B cell (primary cell): ENCODE measurements at regions not wholly inside any gene's neighbourhood (a gene's known extent, or its start where the extent isn't known, plus 50 kb on each side); places are given as distances from the start of the nearest gene placed in this dataset.

Experiments
- ATAC-seq: fragments of 200-7000 bp; cut with Tn5 transposase; one replicate; pipeline ENCODE4 v1.10.0; 2021; ENCODE audit warnings: low read depth, mild to moderate bottlenecking, moderate number of reproducible peaks, moderate library complexity
- CTCF ChIA-PET: fragments of 350-600 bp; sonication (Branson Sonifier 250); formaldehyde crosslinking; loops from one replicate; lab custom pipeline; 2021; ENCODE audit warnings: antibody characterized with exemption, inconsistent platforms; lab: Charles Lee
- POLR2A ChIA-PET: fragments of 350-600 bp; sonication (Branson Sonifier 250); formaldehyde crosslinking; loops from one replicate; lab custom pipeline; 2021; ENCODE audit warnings: antibody characterized with exemption; lab: Charles Lee
- DNase-seq: peaks from one replicate; pipeline ENCODE4 v3.0.0; 2013
- H2AFZ ChIP-seq: 2 replicates; pipeline ENCODE4 v1.6.1; 2012; ENCODE audit warnings: mild to moderate bottlenecking, low read depth, low read length; ENCODE audit not compliant: insufficient read depth, poor library complexity, severe bottlenecking
- H3K27ac ChIP-seq, 2 donors: 1 replicate in 1 of 2; 2 replicates in 1 of 2; pipeline ENCODE4 v1.5.1; 2012 to 2013; ENCODE audit warnings: low read length in 2 of 2, mild to moderate bottlenecking in 2 of 2, moderate library complexity in 1 of 2
- H3K27me3 ChIP-seq, 4 experiments: fragments of 200-600 bp in 1 of 4; sonication (generic) in 1 of 4; replicated peaks in 1 of 4; 1 replicate in 2 of 4; 2 replicates in 2 of 4; pipeline versions ENCODE4 v1.6.1 to v1.7.0; 2013 to 2016; ENCODE audit warnings: low read length in 3 of 4, mild to moderate bottlenecking in 2 of 4, mixed read lengths in 1 of 4, moderate library complexity in 1 of 4; ENCODE audit not compliant: insufficient read depth in 4 of 4, control insufficient read depth in 3 of 4; ENCODE audit errors: control extremely low read depth in 1 of 4
- H3K36me3 ChIP-seq, 2 experiments: replicated peaks in 1 of 2; 1 replicate in 1 of 2; 2 replicates in 1 of 2; pipeline versions ENCODE4 v1.6.1 to v1.7.1; 2013; ENCODE audit warnings: low read length in 1 of 2; ENCODE audit not compliant: insufficient read depth in 2 of 2, control insufficient read depth in 1 of 2; ENCODE audit errors: control extremely low read depth in 1 of 2, extremely low read depth in 1 of 2
- H3K4me1 ChIP-seq, 2 donors: fragments of 200-600 bp in 1 of 2; sonication (generic) in 1 of 2; 1 replicate in 1 of 2; 2 replicates in 1 of 2; pipeline versions ENCODE4 v1.5.1 to v1.6.1; 2013 to 2017; ENCODE audit warnings: low read length in 2 of 2; ENCODE audit not compliant: control insufficient read depth in 2 of 2, insufficient read depth in 2 of 2
- H3K4me2 ChIP-seq: replicated peaks from 2 replicates; pipeline ENCODE3; 2012; ENCODE audit warnings: mild to moderate bottlenecking, low read depth, low read length; ENCODE audit not compliant: poor library complexity, severe bottlenecking
- H3K4me3 ChIP-seq, 5 experiments: fragments of 200-600 bp in 1 of 5; sonication (generic) in 1 of 5; 1 replicate in 3 of 5; 2 replicates in 2 of 5; pipeline versions ENCODE4 v1.5.1 to v1.7.0; 2011 to 2016; ENCODE audit warnings: low read length in 4 of 5, mild to moderate bottlenecking in 4 of 5, low read depth in 2 of 5, control low read depth in 1 of 5, moderate library complexity in 1 of 5; ENCODE audit not compliant: insufficient read depth in 1 of 5; ENCODE audit errors: control extremely low read depth in 1 of 5, extremely low read depth in 1 of 5
- H3K79me2 ChIP-seq: fragments of 200-600 bp; sonication (generic); one replicate; pipeline ENCODE4 v1.6.0; 2016; ENCODE audit warnings: low read length; ENCODE audit not compliant: control insufficient read depth, insufficient read depth
- H3K9ac ChIP-seq: fragments of 200-600 bp; sonication (generic); 2 replicates; pipeline ENCODE4 v1.6.1; 2017; ENCODE audit warnings: mild to moderate bottlenecking, low read length, moderate library complexity
- H3K9me3 ChIP-seq, 3 donors: one replicate each; pipeline versions ENCODE4 v1.6.1 to v1.7.1; 2013; ENCODE audit warnings: low read length in 2 of 3; ENCODE audit not compliant: control insufficient read depth in 2 of 3, insufficient read depth in 1 of 3; ENCODE audit errors: control extremely low read depth in 1 of 3
- H4K20me1 ChIP-seq: 2 replicates; pipeline ENCODE4 v1.6.0; 2012; ENCODE audit warnings: mild to moderate bottlenecking, low read length; ENCODE audit not compliant: insufficient read depth, control insufficient read depth, poor library complexity, severe bottlenecking
- H3K27ac Mint-ChIP-seq: one replicate; pipeline ENCODE4 v1.8.0; 2021; ENCODE audit warnings: mixed read lengths
- H3K27me3 Mint-ChIP-seq: one replicate; pipeline ENCODE4 v1.8.0; 2021; ENCODE audit warnings: mixed read lengths
- H3K4me1 Mint-ChIP-seq: one replicate; pipeline ENCODE4 v1.8.0; 2021; ENCODE audit warnings: mixed read lengths
- H3K4me3 Mint-ChIP-seq: one replicate; pipeline ENCODE4 v1.8.0; 2021; ENCODE audit warnings: mixed read lengths
- H3K9me3 Mint-ChIP-seq: one replicate; pipeline ENCODE4 v1.8.0; 2022; ENCODE audit warnings: mixed read lengths; ENCODE audit not compliant: insufficient read depth
- EZH2 ChIP-seq: IDR thresholded peaks from 2 replicates; pipeline ENCODE4 v1.6.1; 2012; ENCODE audit warnings: borderline replicate concordance, low read depth, mild to moderate bottlenecking, moderate library complexity, low read length; ENCODE audit not compliant: insufficient read depth, poor library complexity, severe bottlenecking
- WGBS: methylation state at CpG from one replicate; pipeline ENCODE4 v1.1.5; 2013; ENCODE audit warnings: missing lambda C conversion rate; ENCODE audit not compliant: insufficient coverage; 5-methylcytosine and 5-hydroxymethylcytosine counted together
- intact Hi-C: fragments of 100-400 bp; cut with micrococcal nuclease; formaldehyde crosslinking; loops from one replicate; pipeline ENCODE4 v1.10.0; 2022
- TF ChIP-seq, protein P1 (sequence below): fragments of 200-600 bp; IDR thresholded peaks from one replicate; pipeline ENCODE4 v1.8.0; 2022; ENCODE audit warnings: antibody characterized with exemption, mild to moderate bottlenecking

GRCh38 chr1:232737917-232738316 is 67.3 kb upstream of the MAP10 start:
- Histone ChIP-seq H3K9me3 (peaks cover 0 to 1% (median 0%) of the 10 kb centered on the region in 3 donors), H3K4me3 (no peak overlapping the region), H2AFZ (no peak overlapping the region), H3K27me3 (no peaks in the 10 kb centered on the region), H3K36me3 (no peaks in the 10 kb centered on the region), H3K4me1 (no peaks in the 10 kb centered on the region), H3K4me2 (no peak overlapping the region), H3K79me2 (no peaks in the 10 kb centered on the region), H4K20me1 (no peaks in the 10 kb centered on the region), H3K9ac (no peak overlapping the region), H3K27ac (no peak overlapping the region)
- Mint-ChIP-seq H3K9me3 (no peaks in the 10 kb centered on the region), H3K4me3 (no peak overlapping the region), H3K4me1 (no peaks in the 10 kb centered on the region), H3K27me3 (no peaks in the 10 kb centered on the region), H3K27ac (no peak overlapping the region)
- POLR2A ChIA-PET: no interaction called here
- no peak for ATAC-seq
- WGBS: 60% methylated on average over 1 of the region's 2 CpGs
- intact Hi-C loops: no loop called here
- TF ChIP-seq EZH2: no peak
- TF ChIP-seq, protein P1, sequence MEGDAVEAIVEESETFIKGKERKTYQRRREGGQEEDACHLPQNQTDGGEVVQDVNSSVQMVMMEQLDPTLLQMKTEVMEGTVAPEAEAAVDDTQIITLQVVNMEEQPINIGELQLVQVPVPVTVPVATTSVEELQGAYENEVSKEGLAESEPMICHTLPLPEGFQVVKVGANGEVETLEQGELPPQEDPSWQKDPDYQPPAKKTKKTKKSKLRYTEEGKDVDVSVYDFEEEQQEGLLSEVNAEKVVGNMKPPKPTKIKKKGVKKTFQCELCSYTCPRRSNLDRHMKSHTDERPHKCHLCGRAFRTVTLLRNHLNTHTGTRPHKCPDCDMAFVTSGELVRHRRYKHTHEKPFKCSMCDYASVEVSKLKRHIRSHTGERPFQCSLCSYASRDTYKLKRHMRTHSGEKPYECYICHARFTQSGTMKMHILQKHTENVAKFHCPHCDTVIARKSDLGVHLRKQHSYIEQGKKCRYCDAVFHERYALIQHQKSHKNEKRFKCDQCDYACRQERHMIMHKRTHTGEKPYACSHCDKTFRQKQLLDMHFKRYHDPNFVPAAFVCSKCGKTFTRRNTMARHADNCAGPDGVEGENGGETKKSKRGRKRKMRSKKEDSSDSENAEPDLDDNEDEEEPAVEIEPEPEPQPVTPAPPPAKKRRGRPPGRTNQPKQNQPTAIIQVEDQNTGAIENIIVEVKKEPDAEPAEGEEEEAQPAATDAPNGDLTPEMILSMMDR: no peak
- DNase-seq: no peak
- CTCF ChIA-PET: no interaction called here

GRCh38 chr1:232743999-232744398 is 61.2 kb upstream of the MAP10 start:
- Mint-ChIP-seq H3K27me3 (no peaks in the 10 kb centered on the region), H3K27ac (no peak overlapping the region), H3K9me3 (peaks cover 7% of the 10 kb centered on the region), H3K4me1 (no peaks in the 10 kb centered on the region), H3K4me3 (no peak overlapping the region)
- TF ChIP-seq, protein P1: no peak
- no peak for TF ChIP-seq EZH2
- H3K4me3 ChIP-seq: no peak overlapping the region
- no peaks in the 10 kb centered on the region for H3K79me2 ChIP-seq
- POLR2A ChIA-PET: no interaction called here
- no peak overlapping the region for H3K4me2 ChIP-seq
- CTCF ChIA-PET: no interaction called here
- H3K27me3 ChIP-seq: no peaks in the 10 kb centered on the region
- intact Hi-C loops: no loop called here
- H3K9me3 ChIP-seq: peaks cover 0 to 20% (median 5%) of the 10 kb centered on the region in 3 donors
- no peaks in the 10 kb centered on the region for H4K20me1 ChIP-seq
- H2AFZ ChIP-seq: no peak overlapping the region
- DNase-seq: no peak
- H3K9ac ChIP-seq: no peak overlapping the region
- no peaks in the 10 kb centered on the region for H3K36me3 ChIP-seq
- no peak for ATAC-seq
- H3K4me1 ChIP-seq: no peaks in the 10 kb centered on the region
- no peak overlapping the region for H3K27ac ChIP-seq
- WGBS: 100% methylated on average over 1 of the region's 1 CpG
